Naive thymus-derived CD4-positive, alpha-beta T cell (primary cell): ENCODE measurements at regions not wholly inside any gene's neighbourhood (a gene's known extent, or its start where the extent isn't known, plus 50 kb on each side); places are given as distances from the start of the nearest gene placed in this dataset.

ENCODE experiments used
- ATAC-seq: fragments of 150-1000 bp; cut with Tn5 transposase; 2 replicates; pipeline ENCODE4 v1.10.0; 2021; ENCODE audit warnings: mild to moderate bottlenecking, moderate library complexity
- CTCF ChIA-PET: fragments of 350-600 bp; sonication (Branson Sonifier 250); formaldehyde crosslinking; loops from one replicate; lab custom pipeline; 2021; ENCODE audit warnings: antibody characterized with exemption; lab: Charles Lee
- POLR2A ChIA-PET: fragments of 350-600 bp; sonication (Branson Sonifier 250); formaldehyde crosslinking; loops from one replicate; lab custom pipeline; 2021; ENCODE audit warnings: antibody characterized with exemption, inconsistent platforms; lab: Charles Lee
- DNase-seq, 9 donors: peaks; one replicate each; pipeline versions ENCODE4 v3.0.0 to v3.0.0-alpha.2; 2020 to 2022; ENCODE audit warnings: mixed read lengths in 1 of 9
- H3K27ac ChIP-seq: one replicate; pipeline ENCODE4 v1.7.0; 2013; ENCODE audit warnings: mild to moderate bottlenecking, low read depth, low read length, moderate library complexity
- H3K27me3 ChIP-seq, 2 donors: one replicate each; pipeline ENCODE4 v1.7.0; 2013; ENCODE audit warnings: low read length in 2 of 2, mild to moderate bottlenecking in 2 of 2, moderate library complexity in 2 of 2; ENCODE audit not compliant: control insufficient read depth in 2 of 2, insufficient read depth in 2 of 2
- H3K36me3 ChIP-seq, 3 experiments: 1 replicate in 2 of 3; 2 replicates in 1 of 3; pipeline ENCODE4 v1.7.0; 2013; ENCODE audit warnings: low read length in 3 of 3, mild to moderate bottlenecking in 3 of 3, moderate library complexity in 1 of 3; ENCODE audit not compliant: insufficient read depth in 3 of 3, control insufficient read depth in 2 of 3
- H3K4me1 ChIP-seq, 2 donors: one replicate each; pipeline ENCODE4 v1.7.0; 2013; ENCODE audit warnings: low read length in 2 of 2, mild to moderate bottlenecking in 2 of 2, moderate library complexity in 1 of 2; ENCODE audit not compliant: control insufficient read depth in 2 of 2, insufficient read depth in 2 of 2
- H3K4me3 ChIP-seq: 2 replicates; pipeline ENCODE4 v1.7.0; 2013; ENCODE audit warnings: mild to moderate bottlenecking, low read length
- H3K9me3 ChIP-seq, 3 experiments: 1 replicate in 2 of 3; 2 replicates in 1 of 3; pipeline ENCODE4 v1.7.0; 2013; ENCODE audit warnings: low read length in 3 of 3; ENCODE audit not compliant: control insufficient read depth in 2 of 3
- H3K27ac Mint-ChIP-seq, 9 donors: one replicate each; pipeline ENCODE4 v1.8.0; 2020 to 2022; ENCODE audit warnings: mixed read lengths in 9 of 9, mild to moderate bottlenecking in 8 of 9, moderate library complexity in 5 of 9, inconsistent platforms in 2 of 9
- H3K27me3 Mint-ChIP-seq, 5 donors: one replicate each; pipeline ENCODE4 v1.8.0; 2021 to 2022; ENCODE audit warnings: mixed read lengths in 5 of 5, mild to moderate bottlenecking in 1 of 5
- H3K36me3 Mint-ChIP-seq, 5 donors: one replicate each; pipeline ENCODE4 v1.8.0; 2020 to 2022; ENCODE audit warnings: mixed read lengths in 5 of 5, mild to moderate bottlenecking in 3 of 5, inconsistent platforms in 1 of 5
- H3K4me1 Mint-ChIP-seq, 7 donors: one replicate each; pipeline ENCODE4 v1.8.0; 2020 to 2022; ENCODE audit warnings: mixed read lengths in 7 of 7, mild to moderate bottlenecking in 3 of 7, inconsistent platforms in 1 of 7
- H3K4me3 Mint-ChIP-seq, 10 donors: one replicate each; pipeline ENCODE4 v1.8.0; 2020 to 2022; ENCODE audit warnings: mild to moderate bottlenecking in 10 of 10, mixed read lengths in 10 of 10, moderate library complexity in 6 of 10, inconsistent platforms in 2 of 10
- H3K9me3 Mint-ChIP-seq, 11 donors: one replicate each; pipeline ENCODE4 v1.8.0; 2020 to 2022; ENCODE audit warnings: mixed read lengths in 11 of 11, mild to moderate bottlenecking in 4 of 11, inconsistent platforms in 1 of 11, moderate library complexity in 1 of 11
- intact Hi-C, 2 donors: fragments of 100-400 bp; cut with micrococcal nuclease; formaldehyde crosslinking; loops; one replicate each; pipeline ENCODE4 v1.15.1; 2023

- H3K27ac Mint-ChIP-seq, result no peak overlapping the region
Measured at GRCh38 chr1:164369698-164370365, 189.2 kb upstream of the PBX1 start.

GRCh38 chr1:164380893-164381292, 178.1 kb upstream of the PBX1 start:
- CTCF ChIA-PET, result no interaction called here
- intact Hi-C loops, result no loop called here

More at GRCh38 chr1:164369698-164370365, 189.2 kb upstream of the PBX1 start:
- no peaks in the 10 kb centered on the region for H3K27me3 Mint-ChIP-seq
- H3K9me3 ChIP-seq, result peaks cover 0 to 6% (median 0%) of the 10 kb centered on the region in 3 experiments
- CTCF ChIA-PET, result no interaction called here
- DNase-seq, result no peak
- H3K4me1 ChIP-seq, result no peaks in the 10 kb centered on the region
- H3K36me3 ChIP-seq, result no peaks in the 10 kb centered on the region
- H3K4me3 Mint-ChIP-seq, result no peak overlapping the region
- peaks cover 7 to 56% (median 21%) of the 10 kb centered on the region in 11 donors for H3K9me3 Mint-ChIP-seq
- peaks cover 0 to 3% (median 0%) of the 10 kb centered on the region in 5 donors for H3K36me3 Mint-ChIP-seq
- POLR2A ChIA-PET, result no interaction called here
- H3K4me1 Mint-ChIP-seq, result peaks cover 0 to 2% (median 0%) of the 10 kb centered on the region in 7 donors
- no peak overlapping the region for H3K27ac ChIP-seq
- ATAC-seq, result no peak
- intact Hi-C loops, result no loop called here
- no peaks in the 10 kb centered on the region for H3K27me3 ChIP-seq
- no peak overlapping the region for H3K4me3 ChIP-seq

GRCh38 chr1:164382384-164382783, 176.6 kb upstream of the PBX1 start:
- no peaks in the 10 kb centered on the region for H3K27me3 Mint-ChIP-seq

More at GRCh38 chr1:164380893-164381292, 178.1 kb upstream of the PBX1 start:
- ATAC-seq (no peak), DNase-seq (no peak)
- Mint-ChIP-seq H3K4me1 (no peaks in the 10 kb centered on the region), H3K9me3 (peaks cover 0 to 22% (median 2%) of the 10 kb centered on the region in 11 donors), H3K27me3 (no peaks in the 10 kb centered on the region), H3K27ac (no peak overlapping the region), H3K36me3 (no peaks in the 10 kb centered on the region), H3K4me3 (no peak overlapping the region)
- Histone ChIP-seq H3K4me3 (no peak overlapping the region), H3K4me1 (no peaks in the 10 kb centered on the region), H3K9me3 (no peaks in the 10 kb centered on the region), H3K36me3 (no peaks in the 10 kb centered on the region), H3K27me3 (no peaks in the 10 kb centered on the region), H3K27ac (no peak overlapping the region)
- POLR2A ChIA-PET, result no interaction called here

DNA sequence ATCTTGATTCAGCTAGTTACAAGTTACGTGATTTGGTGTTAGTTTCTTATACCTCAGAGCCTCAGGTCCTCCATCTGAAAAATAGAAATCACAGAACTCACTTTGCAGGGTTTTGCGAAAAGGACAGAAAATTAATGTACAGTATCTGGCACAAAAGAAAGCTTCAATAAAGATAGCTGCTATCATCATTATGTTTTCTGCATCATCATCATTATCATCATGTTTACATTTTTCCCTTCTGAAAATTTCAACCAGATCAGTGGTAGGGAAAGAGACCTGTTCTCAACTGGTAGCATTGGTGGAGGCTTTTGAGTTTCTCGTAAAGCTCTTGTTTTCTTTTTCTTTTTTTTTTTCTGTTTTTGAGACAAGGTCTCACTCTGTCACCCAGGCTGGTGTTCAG, 174.7 kb upstream of the PBX1 start:
- Histone ChIP-seq H3K4me3 (no peak overlapping the region), H3K27ac (no peak overlapping the region), H3K36me3 (no peaks in the 10 kb centered on the region), H3K27me3 (no peaks in the 10 kb centered on the region), H3K9me3 (peaks cover 0 to 4% (median 0%) of the 10 kb centered on the region in 3 experiments), H3K4me1 (no peaks in the 10 kb centered on the region)
- H3K4me3 Mint-ChIP-seq, result no peak overlapping the region
- no peak overlapping the region for H3K27ac Mint-ChIP-seq
- intact Hi-C loops, result no loop called here
- H3K9me3 Mint-ChIP-seq, result peaks cover 0 to 28% (median 11%) of the 10 kb centered on the region in 11 donors
- peaks cover 0 to 6% (median 0%) of the 10 kb centered on the region in 5 donors for H3K36me3 Mint-ChIP-seq
- no peaks in the 10 kb centered on the region for H3K27me3 Mint-ChIP-seq
- POLR2A ChIA-PET, result no interaction called here
- ATAC-seq (no peak), DNase-seq (no peak)
- H3K4me1 Mint-ChIP-seq, result no peaks in the 10 kb centered on the region
- CTCF ChIA-PET, result no interaction called here

More at GRCh38 chr1:164382384-164382783, 176.6 kb upstream of the PBX1 start:
- intact Hi-C loops, result no loop called here
- no peak for ATAC-seq
- POLR2A ChIA-PET, result no interaction called here
- Mint-ChIP-seq H3K4me3 (no peak overlapping the region), H3K9me3 (peaks cover 0 to 26% (median 7%) of the 10 kb centered on the region in 11 donors), H3K27ac (no peak overlapping the region), H3K4me1 (no peaks in the 10 kb centered on the region), H3K36me3 (peaks cover 0 to 6% (median 0%) of the 10 kb centered on the region in 5 donors)
- Histone ChIP-seq H3K27ac (no peak overlapping the region), H3K4me1 (no peaks in the 10 kb centered on the region), H3K36me3 (no peaks in the 10 kb centered on the region), H3K4me3 (no peak overlapping the region), H3K27me3 (no peaks in the 10 kb centered on the region), H3K9me3 (no peaks in the 10 kb centered on the region)
- DNase-seq, result no peak
- CTCF ChIA-PET, result no interaction called here

DNA sequence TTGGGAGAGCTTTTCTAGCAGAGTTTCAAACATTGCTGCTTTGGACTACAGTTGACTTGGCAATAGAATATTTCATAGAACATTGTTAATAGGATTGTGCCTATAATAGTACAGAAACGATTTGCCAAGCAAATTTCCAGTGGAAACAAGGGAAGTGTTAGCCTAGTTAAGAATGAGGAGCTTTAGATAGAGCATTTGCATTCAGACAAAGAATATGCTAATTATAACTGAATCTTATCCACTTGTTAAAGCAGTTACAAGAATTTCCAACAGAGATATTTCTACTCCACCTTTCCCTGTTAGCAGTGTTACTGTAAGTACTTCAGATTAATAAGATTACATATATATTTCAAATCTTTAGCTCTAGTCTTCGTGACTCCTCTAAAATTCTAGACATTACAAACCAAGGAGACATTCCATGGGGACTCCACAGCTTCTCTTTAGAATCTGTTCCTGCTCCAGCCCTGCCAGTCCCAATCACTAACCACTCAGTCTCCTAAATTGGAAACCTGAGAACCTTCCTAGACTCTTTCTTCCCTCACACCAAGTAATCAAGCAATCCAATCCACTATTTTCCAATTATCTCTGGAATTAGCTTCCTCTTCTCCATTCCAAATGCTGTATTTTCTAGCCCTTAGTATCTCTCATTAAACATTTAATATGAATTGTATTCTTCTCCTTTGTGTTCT, 141.8 kb upstream of the PBX1 start:
- DNase-seq, result no peak
- ATAC-seq, result no peak
- Histone ChIP-seq H3K36me3 (no peaks in the 10 kb centered on the region), H3K9me3 (no peaks in the 10 kb centered on the region), H3K27me3 (no peaks in the 10 kb centered on the region), H3K4me3 (no peak overlapping the region), H3K4me1 (no peaks in the 10 kb centered on the region), H3K27ac (no peak overlapping the region)
- CTCF ChIA-PET, result no interaction called here
- POLR2A ChIA-PET, result no interaction called here
- no peaks in the 10 kb centered on the region for H3K4me1 Mint-ChIP-seq
- no peak overlapping the region for H3K4me3 Mint-ChIP-seq
- no peaks in the 10 kb centered on the region for H3K36me3 Mint-ChIP-seq
- H3K27me3 Mint-ChIP-seq, result no peaks in the 10 kb centered on the region
- intact Hi-C loops, result no loop called here
- H3K9me3 Mint-ChIP-seq, result peaks cover 0 to 20% (median 3%) of the 10 kb centered on the region in 11 donors
- no peak overlapping the region for H3K27ac Mint-ChIP-seq

DNA sequence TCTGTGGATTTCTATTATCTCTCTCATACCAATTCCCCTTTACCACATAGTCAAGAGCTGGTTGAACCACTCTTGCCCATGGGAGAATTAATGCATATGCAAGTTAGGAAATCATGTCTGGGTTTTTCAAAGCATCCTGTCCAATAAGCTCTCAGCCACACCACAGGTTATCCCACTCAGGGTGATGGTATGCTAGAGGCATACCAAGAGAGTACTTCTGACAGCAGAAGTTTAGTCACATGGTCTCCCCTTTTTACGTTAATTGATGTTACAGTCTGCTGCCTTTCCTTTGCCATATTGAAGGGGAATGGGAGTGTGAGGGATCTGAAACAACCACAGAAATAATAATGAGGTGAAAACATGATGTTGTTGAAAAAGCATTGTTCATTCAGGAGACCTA, 135.8 kb upstream of the PBX1 start:
- no peaks in the 10 kb centered on the region for H3K36me3 Mint-ChIP-seq
- ChIA-PET CTCF (no interaction called here), POLR2A (no interaction called here)
- Histone ChIP-seq H3K27ac (no peak overlapping the region), H3K36me3 (no peaks in the 10 kb centered on the region), H3K9me3 (no peaks in the 10 kb centered on the region), H3K4me3 (no peak overlapping the region), H3K27me3 (no peaks in the 10 kb centered on the region), H3K4me1 (no peaks in the 10 kb centered on the region)
- no peak overlapping the region for H3K4me3 Mint-ChIP-seq
- peaks cover 0 to 5% (median 2%) of the 10 kb centered on the region in 11 donors for H3K9me3 Mint-ChIP-seq
- no peaks in the 10 kb centered on the region for H3K27me3 Mint-ChIP-seq
- no peaks in the 10 kb centered on the region for H3K4me1 Mint-ChIP-seq
- H3K27ac Mint-ChIP-seq, result no peak overlapping the region
- intact Hi-C loops, result no loop called here
- ATAC-seq (no peak), DNase-seq (no peak)
